HCT116 (cell line): ENCODE measurements at regions not wholly inside any gene's neighbourhood (a gene's known extent, or its start where the extent isn't known, plus 50 kb on each side); places are given as distances from the start of the nearest gene placed in this dataset.

ENCODE experiments used
- ATAC-seq: fragments of 200-7000 bp; cut with Tn5 transposase; 2 replicates; pipeline ENCODE4 v1.9.1; 2020; ENCODE audit warnings: mild to moderate bottlenecking, moderate library complexity
- BruUV-seq: library from RNA; stranded (reverse); fragments of 400-500 nt; replicated peaks from 2 replicates; lab custom pipeline; 2021; lab: Mats Ljungman, UMichigan
- CTCF ChIA-PET: fragments of 300-600 bp; sonication (Branson Sonifier 250); formaldehyde crosslinking; loops from one replicate; lab custom pipeline; 2021; ENCODE audit warnings: antibody characterized with exemption; lab: Charles Lee
- POLR2A ChIA-PET: fragments of 300-600, 350-600 bp; sonication (Branson Sonifier 250); formaldehyde crosslinking; loops from one replicate; lab custom pipeline; 2021; ENCODE audit warnings: antibody characterized with exemption; lab: Charles Lee
- RAD21 ChIA-PET, 2 experiments: fragments of 300-600 bp; sonication (Branson Sonifier 250); formaldehyde crosslinking; loops; one replicate each; lab custom pipeline; 2023; ENCODE audit warnings: low total read pairs in 2 of 2; ENCODE audit not compliant: uncharacterized antibody in 2 of 2, unreplicated experiment in 2 of 2, low non-redundant PET in 1 of 2; lab: Charles Lee
- DNase-seq: peaks from one replicate; pipeline ENCODE4 v3.0.0-alpha.2; 2010; ENCODE audit warnings: low read depth, low spot score
- H2AFZ ChIP-seq: fragments of 200-600 bp; shearing (Covaris generic), sonication (generic); 2 replicates; pipeline ENCODE4 v1.6.1; 2017; ENCODE audit warnings: low read depth, mixed run types, mixed read lengths, antibody characterized with exemption, low read length; ENCODE audit not compliant: poor library complexity, severe bottlenecking
- H3K27ac ChIP-seq: 2 replicates; pipeline ENCODE4 v1.5.1; 2012; ENCODE audit warnings: low read depth, low read length
- H3K27me3 ChIP-seq: fragments of 200-600 bp; sonication (generic); 2 replicates; pipeline ENCODE4 v1.6.1; 2016; ENCODE audit warnings: mixed run types, low read length, mixed read lengths; ENCODE audit not compliant: insufficient read depth
- H3K36me3 ChIP-seq, 2 experiments: fragments of 200-500 bp in 1 of 2; fragments of 200-600 bp in 1 of 2; sonication (Bioruptor generic) in 1 of 2; sonication (generic) in 1 of 2; 2 replicates each; pipeline versions ENCODE4 v1.5.1 to v1.6.1; 2014 to 2016; ENCODE audit warnings: low read length in 2 of 2, inconsistent platforms in 1 of 2, mixed read lengths in 1 of 2, mixed run types in 1 of 2; ENCODE audit not compliant: insufficient read depth in 2 of 2, control insufficient read depth in 1 of 2
- H3K4me1 ChIP-seq, 2 experiments: fragments of 200-600 bp in 1 of 2; sonication (generic) in 1 of 2; 2 replicates each; pipeline versions ENCODE4 v1.5.1 to v1.6.1; 2012 to 2017; ENCODE audit warnings: low read length in 2 of 2, inconsistent platforms in 1 of 2, mild to moderate bottlenecking in 1 of 2, mixed read lengths in 1 of 2, mixed run types in 1 of 2, moderate library complexity in 1 of 2; ENCODE audit not compliant: insufficient read depth in 2 of 2, control insufficient read depth in 1 of 2
- H3K4me2 ChIP-seq: fragments of 200-600 bp; sonication (generic); 2 replicates; pipeline ENCODE4 v1.6.1; 2017; ENCODE audit warnings: mixed run types, low read length, mixed read lengths
- H3K4me3 ChIP-seq, 2 experiments: fragments of 200-600 bp in 1 of 2; sonication (generic) in 1 of 2; replicated peaks in 1 of 2; 2 replicates each; pipeline ENCODE4 v1.5.1; 2011 to 2016; ENCODE audit warnings: low read length in 2 of 2, control low read depth in 1 of 2, low read depth in 1 of 2, mild to moderate bottlenecking in 1 of 2, mixed read lengths in 1 of 2, mixed run types in 1 of 2
- H3K79me2 ChIP-seq: fragments of 200-600 bp; sonication (generic); 2 replicates; pipeline ENCODE4 v1.6.1; 2017; ENCODE audit warnings: mild to moderate bottlenecking, mixed run types, low read length, moderate library complexity, mixed read lengths; ENCODE audit not compliant: insufficient read depth
- H3K9ac ChIP-seq: fragments of 200-600 bp; sonication (generic); 2 replicates; pipeline ENCODE4 v1.6.1; 2016; ENCODE audit warnings: low read length, mixed read lengths
- H3K9me2 ChIP-seq: fragments of 200-600 bp; sonication (generic), shearing (Covaris generic); 2 replicates; pipeline ENCODE4 v1.6.1; 2017; ENCODE audit warnings: mixed run types, mild to moderate bottlenecking, moderate library complexity; ENCODE audit not compliant: insufficient read depth
- H3K9me3 ChIP-seq, 2 experiments: fragments of 200-500 bp in 1 of 2; fragments of 200-600 bp in 1 of 2; sonication (Bioruptor generic) in 1 of 2; sonication (generic) in 1 of 2; 2 replicates each; pipeline ENCODE4 v1.6.1; 2014 to 2017; ENCODE audit warnings: low read length in 2 of 2, mixed read lengths in 2 of 2, inconsistent platforms in 1 of 2, low read depth in 1 of 2, mild to moderate bottlenecking in 1 of 2, mixed run types in 1 of 2, moderate library complexity in 1 of 2; ENCODE audit not compliant: control insufficient read depth in 1 of 2, insufficient read depth in 1 of 2
- H4K20me1 ChIP-seq: fragments of 200-600 bp; sonication (generic), shearing (Covaris generic); 2 replicates; pipeline ENCODE4 v1.6.1; 2017; ENCODE audit warnings: mixed run types, mild to moderate bottlenecking, moderate library complexity; ENCODE audit not compliant: insufficient read depth
- CEBPB ChIP-seq: IDR thresholded peaks from 2 replicates; pipeline ENCODE4 v1.6.1; 2012; ENCODE audit warnings: low read depth
- EGR1 ChIP-seq: IDR thresholded peaks from 2 replicates; pipeline ENCODE4 v1.6.1; 2012; ENCODE audit warnings: low read depth
- EZH2 ChIP-seq: fragments of 200-600 bp; sonication (generic); IDR thresholded peaks from 2 replicates; pipeline ENCODE4 v1.6.1; 2017; ENCODE audit warnings: antibody characterized with exemption, mixed run types
- FOSL1 ChIP-seq: IDR thresholded peaks from 2 replicates; pipeline ENCODE4 v1.6.1; 2012; ENCODE audit warnings: low read depth
- JUND ChIP-seq: IDR thresholded peaks from 2 replicates; pipeline ENCODE4 v1.6.1; 2012
- POLR2AphosphoS5 ChIP-seq: IDR thresholded peaks from 2 replicates; pipeline ENCODE4 v1.6.1; 2011; ENCODE audit warnings: mild to moderate bottlenecking, low read depth, low read length, moderate library complexity
- SIN3A ChIP-seq: IDR thresholded peaks from 2 replicates; pipeline ENCODE4 v1.6.1; 2012; ENCODE audit warnings: low read depth
- SP1 ChIP-seq: IDR thresholded peaks from 2 replicates; pipeline ENCODE4 v1.6.1; 2012; ENCODE audit warnings: low read depth
- ZNF274 ChIP-seq: fragments of 200-500 bp; sonication (Bioruptor generic); IDR thresholded peaks from 2 replicates; pipeline ENCODE4 v1.6.1; 2014; ENCODE audit warnings: mild to moderate bottlenecking, low read depth, low read length, inconsistent platforms
- intact Hi-C: fragments of 100-400 bp; cut with micrococcal nuclease; formaldehyde crosslinking; loops from 2 replicates; pipeline ENCODE4 v1.10.0; 2022
- TF ChIP-seq, protein P1 (sequence below): IDR thresholded peaks from 2 replicates; pipeline ENCODE4 v1.6.1; 2012
- TF ChIP-seq, protein P2 (sequence below), 3 experiments: fragments of 200-600 bp in 1 of 3; sonication (generic) in 1 of 3; IDR thresholded peaks in 2 of 3; conservative IDR thresholded peaks in 1 of 3; 2 replicates each; pipeline ENCODE4 v1.5.1; 2012 to 2017; ENCODE audit warnings: low read depth in 2 of 3, low read length in 2 of 3, antibody characterized with exemption in 1 of 3, borderline replicate concordance in 1 of 3, control low read depth in 1 of 3, mild to moderate bottlenecking in 1 of 3, mixed read lengths in 1 of 3, mixed run types in 1 of 3, moderate library complexity in 1 of 3; ENCODE audit not compliant: insufficient read depth in 1 of 3
- TF ChIP-seq, protein P3 (sequence below): IDR thresholded peaks from 2 replicates; pipeline ENCODE4 v1.6.1; 2012

DNA sequence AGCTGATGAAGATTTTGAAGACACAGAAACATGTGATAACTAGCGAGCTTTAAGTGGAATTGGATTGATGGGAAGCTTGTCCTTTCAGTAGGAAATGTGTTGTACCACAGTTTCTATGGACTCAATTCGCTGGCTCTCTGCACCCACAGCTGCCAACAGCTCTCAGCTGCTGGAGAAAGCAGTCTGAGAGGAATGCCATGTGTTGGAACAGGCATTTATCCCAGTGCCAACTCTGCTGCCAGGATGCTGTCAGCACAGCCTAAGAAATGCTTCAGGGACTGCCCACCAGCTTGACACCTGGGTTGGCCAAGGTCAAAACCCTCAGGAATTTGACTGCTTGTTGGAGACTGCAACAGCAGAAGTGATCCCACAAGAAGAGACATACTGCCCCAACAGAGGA, 193.0 kb upstream of the THSD7B start:
- Histone ChIP-seq H3K4me3 (no peak overlapping the region), H3K27ac (no peak overlapping the region), H3K36me3 (no peaks in the 10 kb centered on the region), H3K9me2 (no peaks in the 10 kb centered on the region), H3K79me2 (no peaks in the 10 kb centered on the region), H4K20me1 (no peaks in the 10 kb centered on the region), H2AFZ (no peak overlapping the region), H3K4me2 (no peak overlapping the region), H3K9ac (no peak overlapping the region), H3K4me1 (no peaks in the 10 kb centered on the region), H3K27me3 (no peaks in the 10 kb centered on the region), H3K9me3 (no peaks in the 10 kb centered on the region)
- RAD21 ChIA-PET, result no interaction called here
- DNase-seq (no peak), ATAC-seq (no peak)
- POLR2A ChIA-PET, result no interaction called here
- TF ChIP-seq CEBPB (no peak), ZNF274 (no peak), FOSL1 (no peak), JUND (no peak), EGR1 (no peak), EZH2 (no peak), POLR2AphosphoS5 (no peak), SIN3A (no peak), SP1 (no peak)
- TF ChIP-seq, protein P1, sequence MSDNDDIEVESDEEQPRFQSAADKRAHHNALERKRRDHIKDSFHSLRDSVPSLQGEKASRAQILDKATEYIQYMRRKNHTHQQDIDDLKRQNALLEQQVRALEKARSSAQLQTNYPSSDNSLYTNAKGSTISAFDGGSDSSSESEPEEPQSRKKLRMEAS, result no peak
- TF ChIP-seq, protein P2, sequence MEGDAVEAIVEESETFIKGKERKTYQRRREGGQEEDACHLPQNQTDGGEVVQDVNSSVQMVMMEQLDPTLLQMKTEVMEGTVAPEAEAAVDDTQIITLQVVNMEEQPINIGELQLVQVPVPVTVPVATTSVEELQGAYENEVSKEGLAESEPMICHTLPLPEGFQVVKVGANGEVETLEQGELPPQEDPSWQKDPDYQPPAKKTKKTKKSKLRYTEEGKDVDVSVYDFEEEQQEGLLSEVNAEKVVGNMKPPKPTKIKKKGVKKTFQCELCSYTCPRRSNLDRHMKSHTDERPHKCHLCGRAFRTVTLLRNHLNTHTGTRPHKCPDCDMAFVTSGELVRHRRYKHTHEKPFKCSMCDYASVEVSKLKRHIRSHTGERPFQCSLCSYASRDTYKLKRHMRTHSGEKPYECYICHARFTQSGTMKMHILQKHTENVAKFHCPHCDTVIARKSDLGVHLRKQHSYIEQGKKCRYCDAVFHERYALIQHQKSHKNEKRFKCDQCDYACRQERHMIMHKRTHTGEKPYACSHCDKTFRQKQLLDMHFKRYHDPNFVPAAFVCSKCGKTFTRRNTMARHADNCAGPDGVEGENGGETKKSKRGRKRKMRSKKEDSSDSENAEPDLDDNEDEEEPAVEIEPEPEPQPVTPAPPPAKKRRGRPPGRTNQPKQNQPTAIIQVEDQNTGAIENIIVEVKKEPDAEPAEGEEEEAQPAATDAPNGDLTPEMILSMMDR (IDR thresholded peaks at IDR 0.05 in 2 of 3, conservative IDR thresholded peaks at IDR 0.05 in 1 of 3; ENCODE audit: borderline replicate concordance in 1 of 3, insufficient read depth in 1 of 3, low read depth in 2 of 3, low read length in 2 of 3), result no peak
- TF ChIP-seq, protein P3, sequence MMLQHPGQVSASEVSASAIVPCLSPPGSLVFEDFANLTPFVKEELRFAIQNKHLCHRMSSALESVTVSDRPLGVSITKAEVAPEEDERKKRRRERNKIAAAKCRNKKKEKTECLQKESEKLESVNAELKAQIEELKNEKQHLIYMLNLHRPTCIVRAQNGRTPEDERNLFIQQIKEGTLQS, result no peak
- CTCF ChIA-PET, result no interaction called here
- no TSS peak for BruUV-seq
- intact Hi-C loops, result no loop called here
